C4-2B (cell line): ENCODE measurements at regions not wholly inside any gene's neighbourhood (a gene's known extent, or its start where the extent isn't known, plus 50 kb on each side); places are given as distances from the start of the nearest gene placed in this dataset.

Source experiments
- ZFX ChIP-seq: fragments of 450-650 bp; IDR thresholded peaks from 2 replicates; pipeline ENCODE4 v1.6.1; 2017
- TF ChIP-seq, protein P1 (sequence below): fragments of 450-650 bp; conservative IDR thresholded peaks from 2 replicates; pipeline ENCODE4 v1.5.1; 2017; ENCODE audit warnings: mild to moderate bottlenecking

DNA sequence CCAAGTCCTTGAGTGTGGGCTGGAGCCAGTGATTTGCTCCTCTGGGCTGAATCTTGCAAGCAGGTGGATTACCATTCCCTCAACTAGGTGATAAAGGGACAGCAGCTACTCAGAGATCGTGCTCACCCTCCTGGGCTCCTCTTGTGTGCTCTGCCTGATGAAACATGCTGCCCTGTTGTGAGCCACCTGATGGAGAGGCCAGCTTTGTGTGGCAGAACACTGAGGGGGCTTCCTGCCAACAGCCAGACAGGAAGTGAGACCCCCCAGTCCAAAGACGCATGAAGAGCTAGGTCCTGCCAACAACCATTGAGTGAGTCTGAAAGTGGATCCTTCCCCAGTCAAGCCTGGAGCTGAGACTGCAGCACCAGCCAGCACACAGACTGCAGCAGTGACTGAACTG lies 106.4 kb upstream of the IRX2 start:
- TF ChIP-seq, protein P1, sequence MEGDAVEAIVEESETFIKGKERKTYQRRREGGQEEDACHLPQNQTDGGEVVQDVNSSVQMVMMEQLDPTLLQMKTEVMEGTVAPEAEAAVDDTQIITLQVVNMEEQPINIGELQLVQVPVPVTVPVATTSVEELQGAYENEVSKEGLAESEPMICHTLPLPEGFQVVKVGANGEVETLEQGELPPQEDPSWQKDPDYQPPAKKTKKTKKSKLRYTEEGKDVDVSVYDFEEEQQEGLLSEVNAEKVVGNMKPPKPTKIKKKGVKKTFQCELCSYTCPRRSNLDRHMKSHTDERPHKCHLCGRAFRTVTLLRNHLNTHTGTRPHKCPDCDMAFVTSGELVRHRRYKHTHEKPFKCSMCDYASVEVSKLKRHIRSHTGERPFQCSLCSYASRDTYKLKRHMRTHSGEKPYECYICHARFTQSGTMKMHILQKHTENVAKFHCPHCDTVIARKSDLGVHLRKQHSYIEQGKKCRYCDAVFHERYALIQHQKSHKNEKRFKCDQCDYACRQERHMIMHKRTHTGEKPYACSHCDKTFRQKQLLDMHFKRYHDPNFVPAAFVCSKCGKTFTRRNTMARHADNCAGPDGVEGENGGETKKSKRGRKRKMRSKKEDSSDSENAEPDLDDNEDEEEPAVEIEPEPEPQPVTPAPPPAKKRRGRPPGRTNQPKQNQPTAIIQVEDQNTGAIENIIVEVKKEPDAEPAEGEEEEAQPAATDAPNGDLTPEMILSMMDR, result no peak
- TF ChIP-seq ZFX, result no peak
